ENCODE measurements at regions not wholly inside any gene's neighbourhood (a gene's known extent, or its start where the extent isn't known, plus 50 kb on each side); places are given as distances from the start of the nearest gene placed in this dataset.

GRCh38 chr1:221246067-221246466 lies 366.8 kb downstream of the HLX start:
- no peak for TF ChIP-seq CTCF (IDR thresholded peaks at IDR 0.05; ENCODE audit: insufficient read depth, low read depth, low read length)
- no peak for TF ChIP-seq EZH2 (IDR thresholded peaks at IDR 0.05; ENCODE audit: insufficient read depth, low read length)
- Histone ChIP-seq H3K36me3 (ENCODE audit: insufficient read depth, low read length) (no peaks in the 10 kb centered on the region), H3K4me2 (ENCODE audit: low read length) (no peak overlapping the region), H2AFZ (ENCODE audit: low read depth, low read length) (no peak overlapping the region), H3K4me1 (ENCODE audit: insufficient read depth, low read length) (no peaks in the 10 kb centered on the region), H3K27ac (ENCODE audit: low read depth, low read length) (no peak overlapping the region), H3K9ac (ENCODE audit: low read length) (no peak overlapping the region), H3K9me3 (ENCODE audit: insufficient read depth, low read depth, low read length) (no peaks in the 10 kb centered on the region), H3K27me3 (ENCODE audit: insufficient read depth, low read length) (no peaks in the 10 kb centered on the region), H4K20me1 (ENCODE audit: insufficient read depth, low read length) (no peaks in the 10 kb centered on the region), H3K4me3 (ENCODE audit: insufficient read depth, low read depth, low read length) (no peak overlapping the region), H3K79me2 (ENCODE audit: insufficient read depth, low read length) (no peaks in the 10 kb centered on the region)
- H3K4me3 Mint-ChIP-seq (ENCODE audit: unreplicated experiment): no peak overlapping the region
- H3K4me1 Mint-ChIP-seq (ENCODE audit: low read depth, unreplicated experiment): no peaks in the 10 kb centered on the region
- no peaks in the 10 kb centered on the region for H3K9me3 Mint-ChIP-seq (ENCODE audit: unreplicated experiment)
- DNase-seq (ENCODE audit: low read depth) (no peak), FAIRE-seq (no peak)
- no peaks in the 10 kb centered on the region for H3K36me3 Mint-ChIP-seq (ENCODE audit: low read depth, unreplicated experiment)
- H3K27me3 Mint-ChIP-seq (ENCODE audit: low read depth, unreplicated experiment): peaks cover 4% of the 10 kb centered on the region
- H3K27ac Mint-ChIP-seq (ENCODE audit: unreplicated experiment): no peak overlapping the region

- no peak for TF ChIP-seq EZH2 (IDR thresholded peaks at IDR 0.05; ENCODE audit: insufficient read depth, low read length)
- TF ChIP-seq CTCF (IDR thresholded peaks at IDR 0.05; ENCODE audit: insufficient read depth, low read depth, low read length): no peak
- Mint-ChIP-seq H3K4me3 (ENCODE audit: unreplicated experiment) (no peak overlapping the region), H3K36me3 (ENCODE audit: low read depth, unreplicated experiment) (no peaks in the 10 kb centered on the region), H3K27ac (ENCODE audit: unreplicated experiment) (no peak overlapping the region), H3K4me1 (ENCODE audit: low read depth, unreplicated experiment) (no peaks in the 10 kb centered on the region), H3K27me3 (ENCODE audit: low read depth, unreplicated experiment) (peaks cover 4% of the 10 kb centered on the region), H3K9me3 (ENCODE audit: unreplicated experiment) (no peaks in the 10 kb centered on the region)
- Histone ChIP-seq H3K4me2 (ENCODE audit: low read length) (no peak overlapping the region), H3K79me2 (ENCODE audit: insufficient read depth, low read length) (no peaks in the 10 kb centered on the region), H3K9ac (ENCODE audit: low read length) (no peak overlapping the region), H3K36me3 (ENCODE audit: insufficient read depth, low read length) (no peaks in the 10 kb centered on the region), H3K27ac (ENCODE audit: low read depth, low read length) (no peak overlapping the region), H2AFZ (ENCODE audit: low read depth, low read length) (no peak overlapping the region), H4K20me1 (ENCODE audit: insufficient read depth, low read length) (no peaks in the 10 kb centered on the region), H3K27me3 (ENCODE audit: insufficient read depth, low read length) (no peaks in the 10 kb centered on the region), H3K4me3 (ENCODE audit: insufficient read depth, low read depth, low read length) (no peak overlapping the region), H3K9me3 (ENCODE audit: insufficient read depth, low read depth, low read length) (no peaks in the 10 kb centered on the region), H3K4me1 (ENCODE audit: insufficient read depth, low read length) (no peaks in the 10 kb centered on the region)
- no peak for FAIRE-seq
- no peak for DNase-seq (ENCODE audit: low read depth)
These were observed 367.6 kb downstream of the HLX start for GRCh38 chr1:221246628-221247415.

GRCh38 chr1:221251580-221251979 lies 372.3 kb downstream of the HLX start:
- H3K4me3 Mint-ChIP-seq (ENCODE audit: unreplicated experiment): no peak overlapping the region
- DNase-seq (ENCODE audit: low read depth) (no peak), FAIRE-seq (no peak)
- Histone ChIP-seq H3K9ac (ENCODE audit: low read length) (no peak overlapping the region), H2AFZ (ENCODE audit: low read depth, low read length) (no peak overlapping the region), H3K9me3 (ENCODE audit: insufficient read depth, low read depth, low read length) (no peaks in the 10 kb centered on the region), H3K27me3 (ENCODE audit: insufficient read depth, low read length) (no peaks in the 10 kb centered on the region), H3K4me1 (ENCODE audit: insufficient read depth, low read length) (no peaks in the 10 kb centered on the region), H3K4me3 (ENCODE audit: insufficient read depth, low read depth, low read length) (no peak overlapping the region), H3K79me2 (ENCODE audit: insufficient read depth, low read length) (no peaks in the 10 kb centered on the region), H4K20me1 (ENCODE audit: insufficient read depth, low read length) (no peaks in the 10 kb centered on the region), H3K27ac (ENCODE audit: low read depth, low read length) (no peak overlapping the region), H3K4me2 (ENCODE audit: low read length) (no peak overlapping the region), H3K36me3 (ENCODE audit: insufficient read depth, low read length) (no peaks in the 10 kb centered on the region)
- H3K36me3 Mint-ChIP-seq (ENCODE audit: low read depth, unreplicated experiment): no peaks in the 10 kb centered on the region
- peaks cover 4% of the 10 kb centered on the region for H3K27me3 Mint-ChIP-seq (ENCODE audit: low read depth, unreplicated experiment)
- no peak overlapping the region for H3K27ac Mint-ChIP-seq (ENCODE audit: unreplicated experiment)
- peaks cover 2% of the 10 kb centered on the region for H3K9me3 Mint-ChIP-seq (ENCODE audit: unreplicated experiment)
- no peak for TF ChIP-seq CTCF (IDR thresholded peaks at IDR 0.05; ENCODE audit: insufficient read depth, low read depth, low read length)
- no peak for TF ChIP-seq EZH2 (IDR thresholded peaks at IDR 0.05; ENCODE audit: insufficient read depth, low read length)
- H3K4me1 Mint-ChIP-seq (ENCODE audit: low read depth, unreplicated experiment): no peaks in the 10 kb centered on the region

Data from astrocyte (in vitro differentiated cells and primary cell).